Activated CD8-positive, alpha-beta T cell treated with anti-CD3 and anti-CD28 coated beads, Interleukin-2, amount 10 ng/mL, durations not matched to agents 7 days and 5 days (primary cell): ENCODE measurements at regions not wholly inside any gene's neighbourhood (a gene's known extent, or its start where the extent isn't known, plus 50 kb on each side); places are given as distances from the start of the nearest gene placed in this dataset.

Source experiments
- ATAC-seq: fragments of 150-1000 bp; cut with Tn5 transposase; one replicate; pipeline ENCODE4 v1.10.0; 2021; ENCODE audit warnings: moderate library complexity
- CTCF ChIA-PET: fragments of 350-600 bp; sonication (Branson Sonifier 250); formaldehyde crosslinking; loops from one replicate; lab custom pipeline; 2021; ENCODE audit warnings: antibody characterized with exemption; lab: Charles Lee
- POLR2A ChIA-PET: fragments of 350-600 bp; sonication (Branson Sonifier 250); formaldehyde crosslinking; loops from one replicate; lab custom pipeline; 2021; ENCODE audit warnings: antibody characterized with exemption; lab: Charles Lee
- DNase-seq: peaks from one replicate; pipeline ENCODE4 v3.0.0-alpha.2; 2020
- H3K27ac Mint-ChIP-seq: one replicate; pipeline ENCODE4 v1.8.0; 2021; ENCODE audit warnings: mild to moderate bottlenecking, mixed read lengths
- H3K27me3 Mint-ChIP-seq: one replicate; pipeline ENCODE4 v1.8.0; 2021; ENCODE audit warnings: low read depth, mixed read lengths
- H3K36me3 Mint-ChIP-seq: one replicate; pipeline ENCODE4 v1.8.0; 2021; ENCODE audit warnings: low read depth, mixed read lengths
- H3K4me1 Mint-ChIP-seq: one replicate; pipeline ENCODE4 v1.8.0; 2021; ENCODE audit warnings: low read depth, mixed read lengths
- H3K4me3 Mint-ChIP-seq: one replicate; pipeline ENCODE4 v1.8.0; 2021; ENCODE audit warnings: mild to moderate bottlenecking, mixed read lengths
- H3K9me3 Mint-ChIP-seq: one replicate; pipeline ENCODE4 v1.8.0; 2022; ENCODE audit warnings: mixed read lengths; ENCODE audit not compliant: insufficient read depth

- H3K9me3 Mint-ChIP-seq: no peaks in the 10 kb centered on the region
- H3K27me3 Mint-ChIP-seq: peaks cover 4% of the 10 kb centered on the region
- H3K4me3 Mint-ChIP-seq: no peak overlapping the region
- POLR2A ChIA-PET: interaction anchor here (0.8 kb wide), 1 partner anchor 189 kb away, joined by 3 read pairs; no protein-coding TSS in a partner anchor
- no peak overlapping the region for H3K27ac Mint-ChIP-seq
- no peak for ATAC-seq
- no peaks in the 10 kb centered on the region for H3K36me3 Mint-ChIP-seq
- DNase-seq: no peak
- H3K4me1 Mint-ChIP-seq: no peaks in the 10 kb centered on the region
- CTCF ChIA-PET: no interaction called here
These were observed 121.6 kb upstream of the ST8SIA2 start for GRCh38 chr15:92272106-92272505.

DNA sequence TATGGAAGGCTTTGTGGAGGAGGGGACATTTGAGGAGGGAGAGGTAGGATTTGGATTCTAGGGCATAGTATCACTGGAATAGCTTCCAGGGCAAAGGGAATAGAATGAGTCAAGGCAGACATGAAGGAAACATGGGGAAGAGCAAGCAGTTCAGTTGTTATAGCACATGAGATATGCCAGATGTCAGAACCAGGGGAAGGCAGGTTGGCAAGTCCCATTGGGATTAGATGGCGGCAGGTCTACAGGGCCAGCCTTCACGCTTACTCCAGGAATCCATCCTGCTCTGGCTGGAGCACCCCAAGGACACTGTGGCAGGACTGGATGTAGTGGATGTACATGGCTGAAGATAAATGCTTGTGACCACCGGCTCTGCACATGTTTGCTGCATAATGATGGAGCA is 120.4 kb upstream of the ST8SIA2 start:
- Mint-ChIP-seq H3K27me3 (peaks cover 4% of the 10 kb centered on the region), H3K4me1 (no peaks in the 10 kb centered on the region), H3K4me3 (no peak overlapping the region), H3K9me3 (no peaks in the 10 kb centered on the region), H3K36me3 (no peaks in the 10 kb centered on the region), H3K27ac (no peak overlapping the region)
- ChIA-PET CTCF (no interaction called here), POLR2A (no interaction called here)
- ATAC-seq: no peak
- DNase-seq: no peak

DNA sequence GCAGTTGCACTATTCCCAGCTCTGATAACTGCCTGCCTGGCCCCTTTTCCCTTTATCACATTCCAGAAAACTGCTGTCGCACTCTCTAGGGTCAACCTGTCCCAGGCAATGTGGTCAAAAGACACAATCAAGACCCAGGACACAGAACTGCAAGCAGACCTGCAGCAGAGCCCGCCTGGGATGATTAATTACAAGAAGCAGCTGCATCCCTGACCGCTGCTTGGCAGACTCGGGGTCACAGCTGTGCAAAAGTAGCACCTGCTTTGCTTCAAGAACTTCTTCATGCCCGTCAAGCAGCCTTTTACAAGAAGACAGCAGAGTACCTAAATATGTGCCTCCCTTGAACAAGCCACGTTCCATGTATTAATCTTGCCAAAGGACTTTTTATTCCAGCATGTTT is 120.0 kb upstream of the ST8SIA2 start:
- Mint-ChIP-seq H3K27me3 (peaks cover 4% of the 10 kb centered on the region), H3K4me3 (no peak overlapping the region), H3K4me1 (no peaks in the 10 kb centered on the region), H3K9me3 (no peaks in the 10 kb centered on the region), H3K36me3 (no peaks in the 10 kb centered on the region), H3K27ac (no peak overlapping the region)
- CTCF ChIA-PET: no interaction called here
- POLR2A ChIA-PET: no interaction called here
- DNase-seq (no peak), ATAC-seq (no peak)

GRCh38 chr15:92277776-92278175 is 115.9 kb upstream of the ST8SIA2 start:
- DNase-seq: no peak
- no peak for ATAC-seq
- Mint-ChIP-seq H3K36me3 (no peaks in the 10 kb centered on the region), H3K4me3 (no peak overlapping the region), H3K27ac (no peak overlapping the region), H3K4me1 (no peaks in the 10 kb centered on the region), H3K27me3 (peaks cover 11% of the 10 kb centered on the region), H3K9me3 (no peaks in the 10 kb centered on the region)
- ChIA-PET CTCF (interaction anchor here (1.8 kb wide), 1 partner anchor 437 kb away, joined by 4 read pairs; no protein-coding TSS in a partner anchor), POLR2A (no interaction called here)

GRCh38 chr15:92283813-92284212 is 109.9 kb upstream of the ST8SIA2 start:
- no peaks in the 10 kb centered on the region for H3K9me3 Mint-ChIP-seq

DNA sequence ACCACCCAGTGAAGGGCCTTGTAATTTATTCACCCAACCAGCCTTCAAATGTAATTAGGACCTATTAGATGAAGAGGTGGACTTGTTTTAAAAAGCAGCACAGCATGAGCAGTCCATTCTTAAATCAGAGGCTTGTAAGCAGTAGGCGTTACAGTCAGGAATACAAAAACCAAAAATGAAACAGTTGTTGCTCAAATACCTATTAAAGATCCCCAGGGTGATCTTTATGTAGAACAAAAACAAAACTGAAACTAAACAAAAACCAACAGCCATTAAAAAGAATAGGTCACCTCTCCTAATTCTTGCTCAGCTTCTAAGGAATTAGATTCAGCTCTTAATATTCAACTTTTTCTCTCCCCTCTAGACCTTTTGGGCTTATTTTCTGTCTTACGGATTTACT is 104.9 kb upstream of the ST8SIA2 start:
- DNase-seq (no peak), ATAC-seq (no peak)
- H3K4me3 Mint-ChIP-seq: no peak overlapping the region
- peaks cover 10% of the 10 kb centered on the region for H3K27me3 Mint-ChIP-seq
- H3K9me3 Mint-ChIP-seq: no peaks in the 10 kb centered on the region
- H3K4me1 Mint-ChIP-seq: peaks cover 3% of the 10 kb centered on the region
- CTCF ChIA-PET: no interaction called here
- H3K27ac Mint-ChIP-seq: no peak overlapping the region
- POLR2A ChIA-PET: no interaction called here
- H3K36me3 Mint-ChIP-seq: no peaks in the 10 kb centered on the region

More at GRCh38 chr15:92283813-92284212, 109.9 kb upstream of the ST8SIA2 start:
- H3K27ac Mint-ChIP-seq: no peak overlapping the region
- DNase-seq: no peak
- POLR2A ChIA-PET: no interaction called here
- peaks cover 3% of the 10 kb centered on the region for H3K4me1 Mint-ChIP-seq
- no peak for ATAC-seq
- no peak overlapping the region for H3K4me3 Mint-ChIP-seq
- H3K27me3 Mint-ChIP-seq: peaks cover 10% of the 10 kb centered on the region
- CTCF ChIA-PET: no interaction called here
- H3K36me3 Mint-ChIP-seq: no peaks in the 10 kb centered on the region

DNA sequence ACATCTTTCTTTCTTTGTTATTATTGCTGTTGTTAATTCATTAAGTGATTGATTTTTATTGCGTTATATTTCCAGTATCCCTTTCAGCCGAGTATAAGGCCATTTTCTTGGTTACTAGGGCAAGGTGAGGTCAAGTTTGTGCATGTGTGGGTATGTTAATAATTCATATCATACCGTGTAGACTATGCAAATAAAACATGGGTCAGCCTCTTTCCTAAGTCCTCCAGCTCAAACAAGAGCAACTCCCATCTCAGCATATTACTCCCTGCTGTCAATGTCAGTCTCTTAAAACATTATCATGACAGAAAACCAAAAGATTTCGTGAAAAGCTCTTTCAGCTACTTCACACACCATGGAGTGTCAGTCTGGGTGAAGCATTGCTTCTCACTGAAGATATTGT is 103.9 kb upstream of the ST8SIA2 start:
- Mint-ChIP-seq H3K4me1 (peaks cover 4% of the 10 kb centered on the region), H3K27me3 (peaks cover 10% of the 10 kb centered on the region), H3K9me3 (no peaks in the 10 kb centered on the region), H3K36me3 (no peaks in the 10 kb centered on the region), H3K27ac (no peak overlapping the region), H3K4me3 (no peak overlapping the region)
- ChIA-PET CTCF (no interaction called here), POLR2A (no interaction called here)
- no peak for DNase-seq
- no peak for ATAC-seq

DNA sequence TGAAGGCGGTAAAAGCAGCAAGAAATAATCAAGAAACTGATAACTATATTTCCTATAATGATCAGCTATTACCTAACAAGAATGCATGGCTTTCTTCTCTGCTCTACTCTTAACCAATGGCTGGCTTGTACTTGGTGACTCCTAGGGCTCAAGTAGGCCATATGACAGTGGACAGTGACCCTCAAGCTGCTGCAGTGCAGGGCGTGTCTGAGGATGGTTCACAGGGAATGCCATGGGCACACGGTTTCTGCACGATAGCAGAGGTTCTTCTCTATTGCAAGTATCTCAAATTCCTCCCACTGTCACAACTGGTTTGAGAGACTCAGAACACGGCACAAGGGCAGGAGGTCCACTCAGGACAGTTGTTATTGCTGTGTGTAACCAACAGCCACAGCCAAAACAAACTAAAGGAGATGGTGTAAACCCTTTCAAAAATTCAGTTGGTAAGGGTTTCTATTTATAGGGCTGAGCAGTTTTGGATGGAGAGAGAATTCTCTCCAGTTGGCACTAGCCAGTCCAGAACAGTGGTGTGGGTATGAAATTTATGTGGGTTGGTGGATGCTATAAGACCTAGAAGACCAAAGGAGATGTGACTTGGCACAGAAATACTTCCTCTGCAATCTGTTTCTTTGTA is 103.2 kb upstream of the ST8SIA2 start:
- Mint-ChIP-seq H3K27me3 (peaks cover 10% of the 10 kb centered on the region), H3K36me3 (no peaks in the 10 kb centered on the region), H3K27ac (no peak overlapping the region), H3K9me3 (no peaks in the 10 kb centered on the region), H3K4me1 (peaks cover 11% of the 10 kb centered on the region), H3K4me3 (no peak overlapping the region)
- ChIA-PET POLR2A (no interaction called here), CTCF (no interaction called here)
- no peak for DNase-seq
- ATAC-seq: no peak

DNA sequence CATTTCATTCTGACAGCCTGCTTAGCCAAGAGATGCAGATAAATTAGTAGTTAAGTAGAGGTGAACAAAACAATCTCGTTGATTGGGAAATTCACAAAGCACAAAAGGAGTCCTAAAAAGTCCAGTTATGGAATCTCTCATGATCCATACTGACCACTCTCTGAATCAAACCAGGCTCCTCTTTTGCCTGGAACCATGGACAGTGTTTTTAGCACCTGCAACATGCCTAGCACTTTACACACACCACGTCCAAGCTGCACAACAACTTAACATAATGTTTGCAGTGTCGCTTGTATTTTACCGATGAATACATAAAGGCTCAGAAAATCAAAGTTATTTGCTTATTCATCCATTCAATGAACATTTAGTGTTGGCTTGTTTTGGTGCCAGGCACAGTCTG is 101.8 kb upstream of the ST8SIA2 start:
- Mint-ChIP-seq H3K36me3 (no peaks in the 10 kb centered on the region), H3K27ac (no peak overlapping the region), H3K27me3 (peaks cover 10% of the 10 kb centered on the region), H3K4me1 (peaks cover 11% of the 10 kb centered on the region), H3K4me3 (no peak overlapping the region), H3K9me3 (no peaks in the 10 kb centered on the region)
- ATAC-seq: no peak
- ChIA-PET CTCF (no interaction called here), POLR2A (no interaction called here)
- no peak for DNase-seq

- no peak overlapping the region for H3K27ac Mint-ChIP-seq
- POLR2A ChIA-PET: no interaction called here
- H3K4me1 Mint-ChIP-seq: peaks cover 7% of the 10 kb centered on the region
These were observed 98.9 kb upstream of the ST8SIA2 start for GRCh38 chr15:92294759-92295158.

GRCh38 chr15:92304223-92304975 is 89.3 kb upstream of the ST8SIA2 start:
- CTCF ChIA-PET: interaction anchor here (0.6 kb wide), 1 partner anchor 206 kb away, joined by 3 read pairs; no protein-coding TSS in a partner anchor
- Mint-ChIP-seq H3K4me3 (no peak overlapping the region), H3K27me3 (peaks cover 18% of the 10 kb centered on the region), H3K9me3 (no peaks in the 10 kb centered on the region), H3K36me3 (no peaks in the 10 kb centered on the region), H3K4me1 (no peaks in the 10 kb centered on the region), H3K27ac (no peak overlapping the region)
- DNase-seq (no peak), ATAC-seq (no peak)
- POLR2A ChIA-PET: no interaction called here

More at GRCh38 chr15:92294759-92295158, 98.9 kb upstream of the ST8SIA2 start:
- H3K9me3 Mint-ChIP-seq: no peaks in the 10 kb centered on the region
- DNase-seq (no peak), ATAC-seq (no peak)
- no peak overlapping the region for H3K4me3 Mint-ChIP-seq
- CTCF ChIA-PET: no interaction called here
- H3K27me3 Mint-ChIP-seq: peaks cover 10% of the 10 kb centered on the region
- H3K36me3 Mint-ChIP-seq: no peaks in the 10 kb centered on the region

DNA sequence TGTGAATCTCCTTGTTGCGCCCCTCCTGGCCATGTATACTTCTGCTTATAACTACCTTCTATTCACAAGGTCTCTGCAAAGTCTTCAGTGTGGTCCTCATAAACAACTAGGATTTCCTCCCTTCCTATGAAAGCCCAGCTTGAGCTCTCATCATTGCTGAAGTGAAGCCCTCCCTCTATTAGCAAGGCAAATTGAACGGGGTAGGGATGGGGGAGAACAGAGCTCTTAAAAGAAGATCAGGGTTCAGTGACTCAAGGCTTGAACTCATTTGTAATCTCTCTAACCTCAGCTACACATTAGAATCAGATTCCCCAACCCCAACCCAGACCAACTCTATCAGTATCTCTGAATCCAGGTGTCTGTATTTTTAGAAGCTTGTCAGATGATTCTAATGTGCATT is 88.3 kb upstream of the ST8SIA2 start:
- no peak for DNase-seq
- Mint-ChIP-seq H3K27me3 (peaks cover 18% of the 10 kb centered on the region), H3K4me1 (no peaks in the 10 kb centered on the region), H3K27ac (no peak overlapping the region), H3K9me3 (no peaks in the 10 kb centered on the region), H3K4me3 (no peak overlapping the region), H3K36me3 (no peaks in the 10 kb centered on the region)
- POLR2A ChIA-PET: interaction anchor here (0.6 kb wide), 1 partner anchor 11 kb away, joined by 3 read pairs; no protein-coding TSS in a partner anchor
- CTCF ChIA-PET: interaction anchor here (0.6 kb wide), 1 partner anchor 207 kb away, joined by 3 read pairs; no protein-coding TSS in a partner anchor
- no peak for ATAC-seq
